GM21529 (cell line): ENCODE measurements at regions not wholly inside any gene's neighbourhood (a gene's known extent, or its start where the extent isn't known, plus 50 kb on each side); places are given as distances from the start of the nearest gene placed in this dataset.
A peak's percentile ranks its signal among the peaks of the same experiment; 100 is the strongest.
"Not testable (repeated sequence)": the region's sequence is repeated elsewhere in the genome, so short reads cannot be mapped to it uniquely, and the experiment has no call there.

Experiments
- ATAC-seq: cut with Tn5 transposase; IDR thresholded peaks from one replicate; pipeline ENCODE4 v1.9.1; 2021; ENCODE audit not compliant: unreplicated experiment

DNA sequence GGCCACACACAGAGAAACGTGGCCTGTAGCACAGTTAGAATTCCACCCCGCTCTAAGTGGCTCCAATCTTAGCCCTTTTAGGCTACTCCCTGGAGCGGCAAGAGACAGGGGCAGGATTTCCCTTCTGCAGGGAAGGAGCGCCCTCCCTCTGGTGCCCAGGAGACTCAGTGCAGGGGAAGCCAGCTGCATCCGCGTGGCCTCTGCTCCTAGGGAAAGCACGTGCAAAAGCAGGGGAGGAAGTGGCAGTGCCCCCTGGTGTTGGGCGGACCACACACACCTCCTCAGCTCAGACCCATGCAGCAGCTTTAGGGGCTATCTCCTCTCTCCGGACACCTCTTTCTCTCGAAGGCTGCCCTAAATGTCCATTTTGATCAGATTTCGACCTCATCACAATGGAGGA is 50.0 kb downstream of the SPRING1 start:
- no peak for ATAC-seq

DNA sequence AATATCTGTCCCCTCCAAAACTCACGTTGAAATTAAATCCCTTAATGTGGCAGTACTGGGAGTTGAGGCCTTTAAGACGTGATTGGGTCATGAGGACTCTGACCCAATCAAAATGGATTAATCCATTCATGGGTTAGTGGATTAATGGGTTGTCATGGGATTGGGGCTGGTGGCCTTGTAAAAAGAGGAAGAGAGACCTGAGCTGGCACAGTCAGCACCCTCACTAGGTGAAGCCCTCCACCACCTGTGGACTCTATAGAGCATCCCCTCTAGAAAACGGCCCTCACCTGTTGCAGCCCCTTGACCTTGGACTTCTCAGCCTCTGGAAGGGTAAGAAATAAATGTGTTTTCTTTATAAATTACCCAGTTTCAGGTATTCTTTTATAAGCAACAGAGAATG is 53.0 kb downstream of the SPRING1 start:
- ATAC-seq = no peak

DNA sequence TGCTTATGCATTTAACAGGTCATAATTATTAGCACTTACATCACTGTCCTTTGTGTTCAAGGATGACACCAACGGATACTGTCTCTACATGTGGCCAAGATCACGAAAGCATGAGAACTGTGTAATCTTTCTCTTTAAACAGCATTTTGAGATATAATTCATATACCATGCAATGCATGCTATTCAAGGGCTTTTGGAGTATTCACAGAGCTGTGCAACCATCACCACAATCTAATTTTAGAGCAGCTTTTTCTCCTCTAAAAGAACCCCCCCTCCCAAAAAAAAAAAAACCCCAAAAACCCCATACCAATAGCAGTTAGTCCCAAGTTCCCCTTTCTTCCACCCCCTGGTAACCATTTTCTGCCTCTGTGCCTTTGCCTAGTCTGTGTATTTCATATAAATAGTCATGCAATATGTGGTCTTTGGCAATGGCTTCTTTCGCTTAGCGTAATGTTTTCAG is 60.6 kb downstream of the SPRING1 start:
- no peak for ATAC-seq

DNA sequence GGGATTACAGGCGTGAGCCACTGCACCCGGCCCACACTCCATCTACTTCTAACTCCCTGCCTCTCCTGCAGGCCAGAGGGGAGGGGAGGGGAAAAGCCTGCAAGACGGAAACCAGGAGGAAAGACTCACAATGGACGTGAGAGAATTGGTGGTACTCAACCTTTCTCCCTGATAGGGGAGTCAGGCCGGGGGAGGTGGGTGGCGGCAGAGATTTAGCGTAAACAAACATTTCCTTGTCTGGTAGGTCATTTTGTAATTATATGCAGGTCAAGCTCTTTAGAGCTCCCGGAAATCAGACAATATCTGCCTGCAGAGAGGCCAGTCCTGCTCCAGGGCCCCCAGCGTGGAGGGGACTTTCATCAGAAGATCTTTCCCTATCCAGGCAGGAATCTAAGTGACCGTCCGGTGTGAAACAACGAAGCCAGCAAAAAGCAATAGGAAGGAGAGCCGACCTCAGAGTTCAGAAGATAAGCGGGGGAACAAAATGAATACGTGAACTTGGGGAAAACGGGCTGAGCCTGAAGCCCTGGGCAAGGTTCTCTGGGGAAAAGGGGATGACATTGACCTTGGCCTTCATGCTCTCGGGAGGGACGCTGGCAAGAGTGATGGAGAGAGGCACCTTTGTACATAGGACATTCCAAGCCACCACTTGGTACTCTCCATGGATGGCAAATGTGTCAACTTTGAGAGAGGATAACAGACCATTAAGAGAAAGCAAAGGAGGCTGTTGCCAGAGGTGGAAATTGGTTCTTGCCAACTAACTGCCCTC is 62.3 kb downstream of the SPRING1 start:
- ATAC-seq = no peak

DNA sequence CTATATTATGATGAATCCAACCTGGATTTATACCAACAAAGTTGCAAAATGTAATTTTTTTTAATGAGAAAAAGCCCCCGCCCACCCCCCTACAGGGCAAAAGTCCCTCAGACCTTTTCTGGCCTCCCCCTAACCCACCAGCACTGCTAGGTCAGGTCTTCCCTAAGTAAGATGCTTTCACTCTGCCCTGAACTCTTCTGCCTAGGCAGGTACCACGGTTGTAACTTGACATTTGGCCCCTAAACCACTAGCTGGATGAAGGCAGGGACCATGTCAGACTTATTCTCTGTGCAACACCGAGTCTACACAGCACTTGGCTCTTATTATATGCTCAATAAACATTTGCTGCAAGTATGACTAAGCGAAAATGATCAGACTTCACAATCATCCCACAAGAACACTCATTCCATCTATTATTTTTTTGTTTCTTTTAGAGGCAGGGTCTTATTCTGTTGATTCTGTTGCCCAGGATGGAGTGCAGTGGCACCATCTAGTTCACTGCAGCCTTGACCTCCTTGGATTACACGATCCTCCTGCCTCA is 63.2 kb downstream of the SPRING1 start:
- no peak for ATAC-seq

DNA sequence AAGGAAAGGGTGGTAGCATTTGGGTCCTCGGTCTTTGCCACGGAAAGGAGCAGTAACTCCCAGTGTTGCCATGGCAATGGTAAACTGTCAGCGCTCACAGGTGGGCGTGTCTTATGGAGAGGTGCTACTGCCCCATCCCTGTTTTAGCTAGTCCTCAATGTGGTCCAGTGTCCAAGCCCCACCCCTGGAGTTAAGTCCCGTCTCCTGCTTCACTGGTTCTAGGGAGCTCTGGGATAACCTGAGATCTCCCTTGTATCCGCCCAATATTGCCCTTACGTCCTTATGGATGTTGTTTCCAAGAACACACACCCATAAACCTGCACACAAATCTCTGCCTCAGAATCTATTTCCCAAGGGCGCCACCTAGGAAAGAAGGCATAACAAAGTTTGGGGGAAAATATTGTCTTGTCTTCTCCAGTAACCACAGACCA is 64.2 kb downstream of the SPRING1 start:
- no peak for ATAC-seq

DNA sequence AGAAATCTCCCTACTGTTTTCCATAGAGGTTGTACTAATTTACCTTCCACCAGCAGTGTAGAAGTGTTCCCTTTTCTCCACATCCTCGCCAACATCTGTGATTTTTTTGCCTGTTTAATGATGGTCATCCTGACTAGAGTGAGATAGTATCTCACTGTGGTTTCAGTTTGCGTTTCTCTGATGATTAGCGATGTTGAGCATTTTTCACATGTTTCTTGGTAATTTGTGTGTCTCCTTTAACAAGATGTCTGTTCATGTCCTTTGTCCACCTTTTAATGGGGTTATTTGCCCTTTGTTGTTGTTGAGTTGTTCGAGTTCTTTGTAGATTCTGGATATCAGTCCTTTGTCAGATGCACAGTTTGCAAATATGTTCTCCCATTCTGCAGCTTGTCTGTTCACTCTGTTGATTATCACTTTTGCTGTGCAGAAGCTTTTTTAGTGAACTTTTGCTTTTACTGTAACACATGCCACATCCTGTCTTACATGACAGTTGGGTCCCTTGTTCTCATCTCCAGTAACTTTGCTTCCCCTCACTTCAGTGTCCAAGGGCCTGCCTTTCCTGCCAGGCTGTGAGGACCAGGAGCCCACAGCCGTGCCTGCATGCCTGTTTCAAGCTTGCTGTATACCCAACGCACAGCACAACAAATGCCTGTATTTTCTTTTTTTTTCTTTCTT is 64.9 kb downstream of the SPRING1 start:
- ATAC-seq = peak; percentile 68

DNA sequence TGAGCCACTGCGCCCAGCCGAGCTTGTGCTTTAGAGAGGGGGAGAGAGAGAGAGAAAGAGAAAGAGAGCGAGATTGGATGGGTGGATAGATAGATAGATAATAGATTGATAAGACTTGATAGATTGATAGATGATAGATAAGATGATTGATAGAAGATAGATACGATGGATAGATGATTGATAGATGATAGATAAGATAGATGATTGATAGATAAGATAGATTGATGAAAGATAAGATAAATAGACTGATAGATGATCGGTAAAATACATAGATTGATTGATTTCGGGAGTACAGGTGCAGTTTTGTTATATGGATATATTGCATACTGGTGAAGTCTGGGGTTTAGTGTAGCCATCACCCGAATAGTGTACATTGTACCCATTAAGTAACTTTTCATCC is 65.9 kb downstream of the SPRING1 start:
- ATAC-seq = no peak

DNA sequence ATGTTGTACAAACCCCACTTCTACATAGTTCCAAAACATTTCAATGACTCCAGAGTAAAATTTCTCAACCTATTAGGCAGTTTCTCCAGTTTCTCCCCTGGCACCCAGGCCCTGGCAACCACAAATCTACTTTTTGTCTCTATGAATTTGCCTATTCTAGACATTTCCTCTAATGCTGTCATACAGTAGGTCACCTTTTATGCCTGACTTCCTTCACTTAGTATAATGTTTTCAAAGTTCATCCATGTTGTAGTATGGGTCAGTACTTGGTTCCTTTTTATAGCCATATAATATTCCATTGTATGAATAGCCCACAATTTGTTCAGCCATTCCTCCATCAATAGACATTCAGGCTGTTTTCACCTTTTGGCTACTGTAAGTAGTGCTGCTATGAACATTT is 67.0 kb downstream of the SPRING1 start:
- ATAC-seq = no peak

DNA sequence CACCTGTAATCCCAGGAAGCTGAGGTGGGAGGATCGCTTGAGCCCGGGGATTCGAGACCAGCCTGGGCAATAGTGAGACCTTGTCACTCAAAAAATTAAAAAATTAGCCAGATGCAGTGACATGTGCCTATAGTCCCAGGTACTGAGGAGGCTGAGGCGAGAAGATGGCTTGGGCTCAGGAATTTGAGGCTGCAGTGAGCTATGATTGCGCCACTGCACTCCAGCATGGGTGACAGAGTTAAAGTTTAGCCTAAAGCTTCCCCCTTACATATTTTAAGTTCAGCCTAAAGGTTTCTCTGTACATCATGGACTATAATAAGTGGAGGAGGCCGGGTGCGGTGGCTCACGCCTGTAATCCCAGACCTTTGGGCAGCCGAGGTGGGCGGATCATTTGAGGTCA is 70.1 kb downstream of the SPRING1 start:
- no peak for ATAC-seq

DNA sequence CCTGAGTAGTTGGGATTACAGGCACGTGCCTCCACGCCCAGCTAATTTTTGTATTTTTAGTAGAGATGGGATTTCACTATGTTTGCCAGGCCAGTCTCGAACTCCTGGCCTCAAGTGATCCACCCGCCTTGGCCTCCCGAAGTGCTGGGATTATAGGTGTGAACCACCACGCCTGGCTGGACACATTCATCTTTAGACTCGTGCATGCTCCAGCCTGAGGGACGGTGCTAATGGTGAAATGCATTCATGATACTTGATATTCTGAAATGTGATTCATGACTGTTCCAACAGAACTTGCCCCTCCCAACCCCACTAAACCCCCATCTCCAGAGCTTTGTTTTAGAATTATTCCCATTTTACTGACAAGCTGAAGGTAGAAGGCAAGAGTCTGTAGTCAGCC is 71.0 kb downstream of the SPRING1 start:
- not testable (repeated sequence) for ATAC-seq

DNA sequence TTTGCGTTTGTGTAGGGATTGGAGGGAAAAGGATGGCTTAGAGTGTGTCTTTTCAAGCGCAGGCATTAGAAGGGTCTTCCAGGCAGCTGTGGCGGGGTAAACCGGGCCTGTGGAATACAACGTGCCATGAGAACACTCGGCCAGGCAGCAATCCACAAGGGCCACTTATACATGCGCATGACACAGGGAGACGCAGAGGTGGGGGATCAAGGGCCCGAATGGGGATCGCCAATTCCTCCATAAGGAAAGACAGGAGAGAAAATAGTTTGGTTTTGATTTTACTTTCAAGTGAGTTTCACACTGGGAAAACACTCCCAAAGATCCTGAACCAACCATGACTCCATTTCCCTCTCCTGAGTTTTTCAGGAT is 71.6 kb downstream of the SPRING1 start:
- ATAC-seq = no peak

DNA sequence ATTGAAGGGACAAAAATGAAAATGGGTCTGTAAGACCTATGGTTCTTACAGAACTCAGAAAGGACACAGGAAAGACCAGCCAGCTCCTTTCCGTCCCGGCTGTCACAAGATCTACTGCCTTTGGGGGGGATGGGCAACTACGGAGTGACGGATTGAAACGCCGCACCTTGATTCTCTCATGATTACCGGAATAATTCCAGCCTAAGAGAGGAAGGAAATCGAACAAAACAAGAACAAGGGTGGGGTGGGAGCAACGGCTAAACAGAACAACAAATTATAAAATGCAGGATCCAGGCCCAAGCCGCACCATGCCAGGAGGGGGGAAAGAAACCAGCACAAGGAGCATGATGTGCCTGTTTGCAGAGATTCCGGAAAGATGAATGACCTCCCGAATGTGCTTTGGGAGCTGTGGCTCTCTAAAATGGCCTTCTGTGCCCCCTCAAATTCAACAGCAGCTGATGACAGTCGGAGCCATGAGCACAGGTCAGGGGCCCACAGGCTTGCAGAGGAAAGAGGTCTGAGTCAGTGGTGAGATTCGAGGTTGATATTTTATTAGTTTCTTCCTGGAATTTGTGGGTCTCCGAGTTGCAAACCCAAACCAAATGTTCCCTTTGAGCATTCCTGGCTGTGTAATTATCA is 72.1 kb downstream of the SPRING1 start:
- no peak for ATAC-seq

DNA sequence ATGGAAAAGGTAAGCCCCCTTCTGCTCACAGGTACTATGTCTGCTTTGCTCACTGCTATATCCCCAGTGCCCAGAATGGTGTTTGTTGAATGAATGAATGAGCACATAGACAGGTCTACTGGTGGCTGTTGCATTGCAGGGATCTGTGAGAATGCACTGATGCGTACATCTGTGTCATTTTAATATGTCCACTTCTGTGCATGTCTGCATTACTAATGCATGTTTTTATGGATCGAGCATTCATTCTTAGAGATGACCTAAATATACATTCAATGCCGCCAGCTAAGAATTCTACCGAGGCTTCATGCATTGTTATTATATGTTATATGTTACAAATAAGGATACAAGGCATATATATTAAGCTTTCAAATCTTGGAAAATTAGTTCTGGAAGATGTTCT is 73.8 kb downstream of the SPRING1 start:
- no peak for ATAC-seq

DNA sequence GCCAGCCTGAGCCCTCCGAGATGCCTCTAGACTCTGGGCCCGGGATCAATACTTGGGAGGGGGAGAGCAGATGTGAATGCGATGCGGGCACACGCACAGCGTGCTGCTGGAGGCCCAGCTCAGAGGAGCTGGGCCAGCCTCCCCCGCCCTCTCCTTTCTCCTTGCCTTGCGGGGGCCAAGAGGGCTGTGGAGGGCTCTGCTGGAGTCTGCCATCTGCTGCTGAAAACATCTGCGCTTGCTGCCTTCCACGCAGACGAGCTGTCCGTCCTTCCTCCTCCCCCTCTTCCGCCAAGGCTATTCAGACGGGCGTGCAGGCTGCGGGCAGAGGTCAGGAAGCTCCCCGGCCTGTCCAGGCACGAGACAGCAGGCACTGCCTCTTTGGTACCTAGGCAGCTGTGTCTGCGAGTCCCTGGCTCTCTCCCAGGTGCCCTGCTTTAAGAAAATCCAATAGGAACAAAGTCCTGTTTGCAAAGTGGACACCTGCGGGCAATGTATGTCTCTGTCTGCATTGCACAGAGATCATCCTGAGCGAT is 75.2 kb downstream of the SPRING1 start:
- ATAC-seq = no peak

DNA sequence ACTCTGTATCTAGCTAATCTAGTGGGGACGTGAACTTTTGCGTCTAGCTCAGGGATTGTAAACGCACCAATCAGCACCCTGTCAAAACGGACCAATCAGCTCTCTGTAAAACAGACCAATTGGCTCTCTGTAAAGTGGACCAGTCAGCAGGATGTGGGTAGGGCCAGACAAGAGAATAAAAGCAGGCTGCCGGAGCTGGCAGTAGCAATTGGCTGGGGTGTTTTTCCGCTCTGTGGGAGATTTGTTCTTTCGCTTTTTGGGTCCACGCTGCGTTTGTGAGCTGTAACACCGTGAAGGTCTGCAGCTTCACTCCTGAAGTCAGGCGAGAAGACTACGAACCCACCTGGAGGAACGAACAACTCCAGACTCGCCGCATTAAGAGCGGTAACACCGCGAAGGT is 76.5 kb downstream of the SPRING1 start:
- ATAC-seq = no peak

DNA sequence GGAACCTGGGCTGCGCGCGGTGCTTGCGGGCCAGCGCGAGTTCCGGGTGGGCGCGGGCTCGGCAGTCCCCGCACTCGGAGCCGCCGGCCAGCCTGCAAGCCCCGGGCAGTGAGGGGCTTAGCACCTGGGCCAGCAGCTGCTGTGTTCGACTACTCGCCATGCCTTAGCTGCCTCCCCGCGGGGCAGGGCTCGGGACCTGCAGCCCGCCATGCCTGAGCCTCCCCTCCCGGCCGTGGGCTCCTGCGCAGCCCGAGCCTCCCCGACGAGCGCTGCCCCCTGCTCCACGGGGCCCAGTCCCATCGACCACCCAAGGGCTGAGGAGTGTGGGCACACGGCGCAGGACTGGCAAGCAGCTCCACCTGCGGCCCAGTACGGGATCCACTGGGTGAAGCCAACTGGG is 77.1 kb downstream of the SPRING1 start:
- not testable (repeated sequence) for ATAC-seq

DNA sequence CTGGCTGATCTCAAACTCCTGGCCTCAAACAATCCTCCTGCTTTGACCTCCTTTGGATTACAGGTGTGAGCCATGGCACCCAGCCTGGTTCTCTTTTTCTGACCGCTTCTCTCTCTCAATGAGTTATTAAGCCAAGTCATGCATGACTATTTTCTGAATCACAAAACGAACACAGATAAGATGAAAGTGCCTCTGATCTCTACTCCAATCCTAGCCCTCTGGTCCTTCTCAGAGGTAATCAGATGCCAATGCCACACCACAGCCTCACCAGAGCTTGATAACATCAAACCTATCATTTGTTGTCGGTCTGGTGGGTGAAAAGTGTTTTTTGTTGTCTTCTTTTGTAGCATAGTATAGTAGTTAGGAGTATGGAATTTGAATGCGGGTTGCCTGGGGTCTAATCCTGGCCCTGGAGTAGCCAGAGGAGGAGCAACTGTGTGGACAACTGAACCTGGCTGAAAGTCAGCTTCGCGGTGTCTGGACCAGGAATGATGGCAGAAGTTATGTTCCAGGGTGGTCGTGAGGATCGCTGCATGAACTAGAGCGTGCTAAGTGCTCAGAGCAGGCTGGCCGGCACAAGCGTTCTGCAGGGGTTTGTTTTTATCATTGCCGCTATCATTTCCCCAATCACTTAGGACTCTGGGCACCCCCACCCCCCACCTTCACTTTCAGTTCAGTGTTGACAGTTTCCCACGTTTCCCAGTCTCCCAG is 77.9 kb downstream of the SPRING1 start:
- no peak for ATAC-seq

DNA sequence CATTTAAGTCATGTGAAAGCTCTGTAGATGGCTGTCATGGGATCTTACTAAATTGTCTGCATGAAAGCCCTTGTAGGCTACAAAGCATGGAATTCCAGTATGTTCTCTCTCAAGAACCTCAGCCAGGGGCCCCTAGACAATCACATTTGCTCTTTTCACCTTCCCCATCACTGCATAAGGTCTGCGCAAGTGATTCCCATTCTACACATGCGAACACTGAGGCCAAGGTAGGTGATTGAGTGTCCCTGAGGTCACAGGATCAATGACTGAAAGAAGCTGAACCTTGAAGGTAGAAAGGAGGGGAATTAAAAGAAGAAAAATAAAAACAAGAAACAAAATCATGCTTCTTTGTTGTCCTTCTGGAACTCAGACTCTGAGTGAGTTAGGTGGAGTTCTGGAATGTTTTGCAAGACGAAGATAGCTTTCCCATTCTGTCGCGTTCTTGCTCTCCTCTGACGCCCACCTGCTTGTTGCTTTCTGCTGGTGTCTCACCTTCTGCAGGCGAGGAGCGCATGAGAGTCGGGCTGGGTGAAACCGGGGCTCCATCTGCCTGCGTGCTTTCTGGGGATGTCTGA is 79.9 kb downstream of the SPRING1 start:
- ATAC-seq = no peak

DNA sequence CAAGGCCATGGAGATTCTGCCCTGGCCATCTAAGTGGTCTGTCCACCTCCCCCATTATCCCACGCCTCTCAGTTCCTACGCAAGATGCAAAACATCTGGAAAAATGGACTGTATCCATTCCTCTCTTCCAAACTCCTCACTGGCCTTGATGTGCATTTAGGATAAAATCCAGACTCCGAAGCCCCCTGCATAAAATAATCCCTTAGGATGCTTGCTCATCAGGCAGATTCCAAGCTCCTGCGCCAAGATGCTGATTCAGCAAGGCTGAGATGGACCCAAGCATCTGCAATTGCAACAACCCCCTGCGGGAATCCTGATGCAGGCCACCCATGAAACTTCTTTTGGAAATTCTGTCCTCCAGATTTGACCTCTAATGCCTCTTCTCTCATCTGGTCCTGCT is 81.6 kb downstream of the SPRING1 start:
- no peak for ATAC-seq
